ENCODE measurements at regions not wholly inside any gene's neighbourhood (a gene's known extent, or its start where the extent isn't known, plus 50 kb on each side); places are given as distances from the start of the nearest gene placed in this dataset.

DNA sequence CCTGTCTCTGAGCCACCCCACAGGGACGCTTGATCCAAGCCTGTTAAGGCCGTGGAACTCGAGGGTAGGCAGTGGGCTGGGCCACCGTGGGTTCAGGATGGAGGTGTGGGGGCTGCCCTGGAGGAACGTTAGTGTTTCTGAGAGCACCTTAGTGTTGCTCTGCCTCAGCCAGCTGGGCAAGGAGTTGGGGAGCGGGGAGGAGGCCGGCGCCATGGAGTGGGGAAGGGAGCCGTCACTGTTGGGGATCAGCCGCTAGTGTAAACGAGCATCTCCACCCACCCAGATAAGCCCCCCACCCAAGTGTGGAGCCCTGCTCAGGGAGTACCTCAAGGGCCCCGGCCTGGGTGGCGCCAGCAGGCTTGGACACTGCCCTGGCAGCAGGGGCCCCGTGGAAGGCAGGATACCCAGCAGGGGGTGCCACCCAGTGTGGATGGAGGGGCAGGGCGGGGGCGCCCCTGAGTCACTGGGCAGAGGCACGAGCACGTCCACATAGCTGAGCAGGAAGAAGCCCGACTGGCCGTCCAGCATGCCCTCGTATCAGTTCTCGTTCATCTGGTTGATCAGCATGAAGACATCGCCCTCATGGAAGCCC is 98.6 kb downstream of the KPNA2 start:
- ATAC-seq (peak in 1 of 4 donors; percentile 32), DNase-seq (peak in 2 of 6 donors; percentile 26 to 61), FAIRE-seq (no peak)
- Histone ChIP-seq H3K4me3 (no peak overlapping the region), H3K27ac (no peak overlapping the region), H3K36me3 (no peaks in the 10 kb centered on the region), H3K4me1 (no peaks in the 10 kb centered on the region), H3K27me3 (no peaks in the 10 kb centered on the region), H3K9me3 (no peaks in the 10 kb centered on the region)
- intact Hi-C loops (cut with DNase I), result no loop called here
- TF ChIP-seq, protein P1, sequence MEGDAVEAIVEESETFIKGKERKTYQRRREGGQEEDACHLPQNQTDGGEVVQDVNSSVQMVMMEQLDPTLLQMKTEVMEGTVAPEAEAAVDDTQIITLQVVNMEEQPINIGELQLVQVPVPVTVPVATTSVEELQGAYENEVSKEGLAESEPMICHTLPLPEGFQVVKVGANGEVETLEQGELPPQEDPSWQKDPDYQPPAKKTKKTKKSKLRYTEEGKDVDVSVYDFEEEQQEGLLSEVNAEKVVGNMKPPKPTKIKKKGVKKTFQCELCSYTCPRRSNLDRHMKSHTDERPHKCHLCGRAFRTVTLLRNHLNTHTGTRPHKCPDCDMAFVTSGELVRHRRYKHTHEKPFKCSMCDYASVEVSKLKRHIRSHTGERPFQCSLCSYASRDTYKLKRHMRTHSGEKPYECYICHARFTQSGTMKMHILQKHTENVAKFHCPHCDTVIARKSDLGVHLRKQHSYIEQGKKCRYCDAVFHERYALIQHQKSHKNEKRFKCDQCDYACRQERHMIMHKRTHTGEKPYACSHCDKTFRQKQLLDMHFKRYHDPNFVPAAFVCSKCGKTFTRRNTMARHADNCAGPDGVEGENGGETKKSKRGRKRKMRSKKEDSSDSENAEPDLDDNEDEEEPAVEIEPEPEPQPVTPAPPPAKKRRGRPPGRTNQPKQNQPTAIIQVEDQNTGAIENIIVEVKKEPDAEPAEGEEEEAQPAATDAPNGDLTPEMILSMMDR (IDR thresholded peaks at IDR 0.05), result no peak
- WGBS, 2 donors, result 93 to 94% methylated on average over 23 of the region's 23 CpGs

DNA sequence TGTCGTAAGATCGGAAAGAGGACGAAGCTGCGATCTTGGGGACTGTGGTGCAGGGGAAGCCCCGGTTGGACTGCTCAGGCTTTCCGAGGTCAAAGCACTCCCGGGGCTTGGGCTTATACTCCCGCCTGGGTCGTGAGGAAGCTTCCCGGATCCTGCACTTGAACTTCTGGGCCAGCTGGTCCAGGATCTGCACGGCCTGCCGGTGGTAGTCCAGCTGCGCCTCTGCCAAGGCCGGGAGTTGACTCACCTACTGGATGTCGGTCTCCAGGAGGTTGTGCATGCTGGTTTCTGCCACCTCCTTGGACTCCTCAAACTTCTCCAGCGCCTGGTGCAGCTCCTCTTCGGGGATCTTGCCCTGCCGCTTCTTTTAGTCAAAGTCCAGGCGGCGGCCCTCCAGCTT is 99.2 kb downstream of the KPNA2 start:
- FAIRE-seq, result no peak
- no peak overlapping the region for H3K27ac ChIP-seq

DNA sequence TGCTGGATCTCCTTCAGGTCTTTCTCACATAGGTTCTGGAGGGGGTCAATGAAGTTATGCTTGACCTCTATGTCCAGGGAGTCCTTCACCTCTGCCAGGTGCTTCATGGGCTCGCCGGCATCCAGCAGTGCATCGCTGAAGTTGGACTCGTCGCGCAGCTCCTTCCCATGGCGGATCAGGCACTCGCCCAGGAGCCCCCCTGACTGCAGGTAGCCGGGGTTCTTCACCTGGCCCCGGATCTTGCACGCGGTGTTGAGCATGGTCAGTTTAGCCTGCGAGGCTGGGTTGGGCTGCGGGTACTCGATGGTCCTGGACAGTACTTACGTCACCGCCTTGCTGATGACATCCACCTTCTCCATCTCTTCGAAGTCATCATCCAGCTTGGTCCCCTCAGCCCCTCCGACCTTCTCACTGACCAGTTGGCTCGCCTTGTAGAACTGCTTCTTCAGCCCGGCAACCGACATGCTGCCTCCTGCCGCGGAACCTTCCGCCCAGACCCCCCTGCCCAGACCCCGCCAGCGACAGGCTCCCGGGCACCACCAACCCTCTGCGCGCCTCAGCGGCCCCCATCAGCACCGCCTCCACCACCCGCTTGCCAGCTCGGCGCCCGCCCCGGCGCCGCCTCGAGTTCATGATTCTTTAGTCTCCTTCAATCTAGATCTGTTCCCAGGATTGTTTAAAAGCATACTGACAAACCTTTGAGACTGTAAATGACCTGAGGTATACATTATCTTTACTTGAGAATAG is 99.8 kb downstream of the KPNA2 start:
- Histone ChIP-seq H3K4me3 (no peak overlapping the region), H3K9me3 (no peaks in the 10 kb centered on the region)
- peak in 1 of 6 donors; percentile 63 for DNase-seq

More for the DNA sequence above, 99.2 kb downstream of the KPNA2 start:
- 97% methylated on average over 20 of the region's 20 CpGs for WGBS, 2 donors
- intact Hi-C loops (cut with DNase I), result no loop called here
- no peaks in the 10 kb centered on the region for H3K4me1 ChIP-seq
- TF ChIP-seq, protein P1 (IDR thresholded peaks at IDR 0.05), result no peak
- no peaks in the 10 kb centered on the region for H3K9me3 ChIP-seq
- no peaks in the 10 kb centered on the region for H3K36me3 ChIP-seq
- no peaks in the 10 kb centered on the region for H3K27me3 ChIP-seq
- no peak overlapping the region for H3K4me3 ChIP-seq
- peak in 1 of 6 donors; percentile 42 for DNase-seq
- no peak for ATAC-seq

DNA sequence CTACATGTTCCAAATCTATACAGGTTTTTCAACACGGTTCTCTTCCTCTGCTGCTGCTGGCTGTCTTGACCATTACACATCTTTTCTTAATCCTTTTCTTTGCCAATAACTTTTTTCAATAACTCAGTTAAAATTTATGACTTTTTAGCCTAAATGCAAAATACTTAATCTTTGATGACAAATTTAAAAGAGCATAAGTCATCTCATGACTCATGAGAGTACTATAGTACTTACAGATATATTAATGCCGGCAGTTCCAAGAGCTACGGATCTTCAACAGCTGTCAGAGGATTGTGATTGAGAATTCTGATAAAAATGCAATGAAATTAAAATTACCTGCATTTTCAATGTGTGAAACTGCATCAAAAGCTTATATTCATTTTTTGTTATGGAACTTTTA is 105.5 kb downstream of the KPNA2 start:
- Histone ChIP-seq H3K4me3 (no peak overlapping the region), H3K4me1 (no peaks in the 10 kb centered on the region), H3K9me3 (no peaks in the 10 kb centered on the region), H3K36me3 (no peaks in the 10 kb centered on the region), H3K27ac (no peak overlapping the region), H3K27me3 (no peaks in the 10 kb centered on the region)
- DNase-seq (no peak), FAIRE-seq (no peak), ATAC-seq (no peak)
- intact Hi-C loops (cut with DNase I), result no loop called here
- WGBS, 2 donors, result 86 to 92% methylated on average over 3 of the region's 3 CpGs
- TF ChIP-seq, protein P1 (IDR thresholded peaks at IDR 0.05), result no peak

More for the DNA sequence above, 99.8 kb downstream of the KPNA2 start:
- Histone ChIP-seq H3K4me1 (no peaks in the 10 kb centered on the region), H3K27me3 (no peaks in the 10 kb centered on the region), H3K27ac (no peak overlapping the region), H3K36me3 (no peaks in the 10 kb centered on the region)
- TF ChIP-seq, protein P1 (IDR thresholded peaks at IDR 0.05), result no peak
- intact Hi-C loops (cut with DNase I), result no loop called here
- ATAC-seq (peak in 1 of 4 donors; percentile 15), FAIRE-seq (no peak)
- WGBS, 2 donors, result 96 to 98% methylated on average over 38 to 40 of the region's 40 CpGs

DNA sequence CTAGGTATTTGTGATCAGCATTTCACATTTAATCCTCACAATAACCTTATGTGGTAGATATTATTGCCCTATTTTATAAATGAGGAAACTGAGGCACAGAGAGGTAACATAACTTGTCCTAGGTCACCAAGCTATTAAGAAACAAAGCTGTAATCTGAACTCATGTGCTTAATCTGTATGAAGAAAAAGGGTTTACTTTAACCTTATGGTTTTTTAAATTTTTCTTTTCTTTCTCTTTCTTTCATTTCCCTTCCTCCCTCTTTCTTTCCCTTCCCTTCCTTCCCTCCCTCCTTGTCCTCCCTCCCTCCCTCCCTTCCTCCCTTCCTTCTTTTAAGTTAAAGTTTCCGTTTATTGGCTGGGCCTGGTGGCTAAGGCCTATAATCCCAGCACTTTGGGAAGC is 105.2 kb upstream of the AMZ2 start:
- no peak overlapping the region for H3K4me3 ChIP-seq
- TF ChIP-seq, protein P1 (IDR thresholded peaks at IDR 0.05), result no peak
- intact Hi-C loops (cut with DNase I), result no loop called here
- H3K36me3 ChIP-seq, result no peaks in the 10 kb centered on the region
- H3K27me3 ChIP-seq, result no peaks in the 10 kb centered on the region
- 84 to 85% methylated on average over 1 of the region's 1 CpG for WGBS, 2 donors
- H3K9me3 ChIP-seq, result no peaks in the 10 kb centered on the region
- no peak overlapping the region for H3K27ac ChIP-seq
- DNase-seq, result no peak
- H3K4me1 ChIP-seq, result no peaks in the 10 kb centered on the region
- no peak for ATAC-seq
- FAIRE-seq, result no peak
